Activated CD4-positive, CD25-positive, alpha-beta regulatory T cell treated with anti-CD3 and anti-CD28 coated beads, Interleukin-2, amount 50 U/mL, for 24 hours (primary cell): ENCODE measurements at regions not wholly inside any gene's neighbourhood (a gene's known extent, or its start where the extent isn't known, plus 50 kb on each side); places are given as distances from the start of the nearest gene placed in this dataset.
"Not testable (repeated sequence)": the region's sequence is repeated elsewhere in the genome, so short reads cannot be mapped to it uniquely, and the experiment has no call there.

Source experiments
- ATAC-seq, 2 donors: fragments of 150-1000 bp; cut with Tn5 transposase; one replicate each; pipeline ENCODE4 v1.10.0; 2021; ENCODE audit warnings: mild to moderate bottlenecking in 1 of 2, moderate library complexity in 1 of 2

DNA sequence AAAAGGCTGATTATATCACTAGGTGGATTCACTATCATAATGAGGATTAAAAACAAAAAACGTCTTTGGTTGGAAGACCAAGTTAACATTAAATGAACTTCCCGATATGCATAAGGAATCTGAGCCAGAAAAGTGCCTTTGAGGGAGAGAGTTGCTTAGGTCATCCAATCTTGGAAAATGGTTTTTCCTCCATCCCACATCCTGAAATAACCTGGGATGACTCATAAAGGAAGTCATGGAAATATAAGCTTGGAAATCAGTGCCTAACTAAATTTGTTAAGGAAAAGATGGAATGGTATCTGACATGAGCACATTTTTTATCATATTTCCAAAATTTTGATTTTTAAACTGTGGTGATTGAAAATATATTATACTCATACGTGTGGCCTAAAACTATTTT is 66.0 kb downstream of the KBTBD8 start:
- ATAC-seq = no peak

DNA sequence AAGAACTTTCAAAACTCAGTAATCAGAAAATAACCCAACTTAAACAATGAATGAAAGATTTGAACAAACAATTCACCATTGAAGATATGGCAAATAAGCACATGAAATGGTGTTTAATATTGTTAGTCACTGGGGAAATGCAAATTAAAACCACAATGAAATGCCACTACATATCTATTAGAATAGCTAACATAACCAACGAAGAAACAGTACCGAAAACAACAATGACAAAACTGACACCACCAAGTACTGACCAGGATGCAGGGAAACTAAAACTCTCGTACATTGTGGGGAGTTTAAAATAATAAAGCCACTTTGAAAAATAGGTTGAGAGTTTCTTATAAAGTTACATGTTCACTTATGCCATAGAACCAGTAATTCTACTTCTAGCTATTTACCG is 69.1 kb downstream of the KBTBD8 start:
- no peak for ATAC-seq

GRCh38 chr3:67072640-67073039 is 74.5 kb downstream of the KBTBD8 start:
- not testable (repeated sequence) for ATAC-seq

DNA sequence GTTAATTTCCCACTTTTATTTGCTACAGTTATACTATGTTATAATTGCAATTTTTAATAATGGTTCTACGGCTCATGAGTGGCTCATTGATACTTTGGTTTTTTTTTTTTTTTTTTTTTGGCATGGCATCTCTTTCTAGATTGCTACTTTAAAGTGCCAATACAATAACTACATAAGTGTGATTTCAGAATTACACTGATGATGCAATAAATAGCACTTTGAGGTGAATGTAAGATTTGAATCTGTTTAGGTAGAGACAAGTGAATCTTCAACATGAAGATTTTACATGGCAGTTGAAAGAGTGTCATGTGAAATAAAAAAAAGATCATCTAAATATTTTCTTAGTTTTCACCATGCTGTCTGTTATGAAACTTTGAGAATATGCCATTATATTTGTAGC is 75.7 kb downstream of the KBTBD8 start:
- ATAC-seq = no peak

GRCh38 chr3:67075295-67075694 is 77.2 kb downstream of the KBTBD8 start:
- ATAC-seq = peak; percentile 80 to 86

DNA sequence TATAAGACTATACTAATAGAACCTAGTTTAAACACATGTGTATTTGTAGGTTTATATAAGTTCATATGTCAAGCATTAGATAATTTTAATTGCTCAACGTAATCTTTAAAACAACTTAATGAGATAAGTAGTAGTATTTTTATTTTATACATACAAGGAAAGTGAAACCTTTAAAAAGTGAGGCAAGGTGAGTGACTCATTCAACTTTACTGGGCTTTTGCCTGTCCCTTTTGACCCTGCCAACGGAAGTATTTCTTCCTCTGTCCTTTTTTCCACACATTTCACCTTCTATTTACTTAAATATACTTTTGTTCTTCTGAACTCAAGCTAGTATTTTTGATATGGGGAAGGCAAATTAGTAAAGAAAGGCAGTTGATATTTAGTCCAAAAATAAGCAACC is 78.5 kb downstream of the KBTBD8 start:
- ATAC-seq = peak in 1 of 2 donors; percentile 19

- peak; percentile 31 to 33 for ATAC-seq
Measured at GRCh38 chr3:67077656-67078055, 79.5 kb downstream of the KBTBD8 start.

DNA sequence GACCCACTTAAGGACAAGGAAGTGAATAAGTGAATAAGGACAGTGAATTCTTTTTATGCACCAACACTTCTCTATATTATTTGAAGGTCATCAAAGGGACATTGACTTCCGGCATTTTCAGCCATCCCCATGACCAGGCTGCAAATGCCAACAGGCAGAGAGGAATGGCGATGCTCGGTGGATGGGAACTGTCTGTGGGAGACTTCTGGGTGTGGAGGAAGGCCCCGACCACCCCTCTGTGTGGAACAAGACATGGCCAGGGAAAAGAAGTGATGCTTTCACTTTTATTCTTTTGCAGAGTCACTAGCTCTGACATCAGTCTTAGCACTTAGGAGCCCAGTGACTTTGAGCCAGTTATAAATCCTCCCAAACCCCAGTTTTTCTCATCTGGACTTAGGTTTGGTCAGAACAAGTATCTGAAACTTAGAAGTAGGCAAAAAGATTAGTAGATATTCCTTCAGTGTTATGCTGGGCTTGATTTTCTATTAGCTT is 84.5 kb downstream of the KBTBD8 start:
- ATAC-seq = peak in 1 of 2 donors; percentile 28

- ATAC-seq = peak; percentile 100
Measured at GRCh38 chr3:67083277-67083676, 85.2 kb downstream of the KBTBD8 start.

- no peak for ATAC-seq
Measured at GRCh38 chr3:67087788-67088187, 89.7 kb downstream of the KBTBD8 start.

- peak in 1 of 2 donors; percentile 33 for ATAC-seq
Measured at GRCh38 chr3:67090474-67090873, 92.4 kb downstream of the KBTBD8 start.

DNA sequence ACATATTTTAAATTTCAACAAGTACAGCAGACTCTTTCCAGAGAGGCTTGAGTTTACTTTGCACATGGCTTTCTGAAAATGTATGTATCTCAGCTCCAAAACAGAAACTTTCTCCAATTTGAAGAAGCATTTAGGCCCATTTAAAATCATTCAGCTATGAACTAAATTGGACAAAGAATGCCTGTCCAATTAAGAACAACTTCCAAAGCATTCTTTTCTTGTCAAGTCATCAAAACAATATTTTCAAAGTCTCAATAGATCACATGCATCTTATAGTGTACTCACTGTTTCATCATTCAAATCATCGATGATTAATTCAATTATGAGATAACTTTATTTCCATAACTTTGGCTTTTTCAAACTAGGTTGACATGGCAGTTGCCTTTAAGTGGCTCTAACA is 95.2 kb downstream of the KBTBD8 start:
- ATAC-seq = no peak

DNA sequence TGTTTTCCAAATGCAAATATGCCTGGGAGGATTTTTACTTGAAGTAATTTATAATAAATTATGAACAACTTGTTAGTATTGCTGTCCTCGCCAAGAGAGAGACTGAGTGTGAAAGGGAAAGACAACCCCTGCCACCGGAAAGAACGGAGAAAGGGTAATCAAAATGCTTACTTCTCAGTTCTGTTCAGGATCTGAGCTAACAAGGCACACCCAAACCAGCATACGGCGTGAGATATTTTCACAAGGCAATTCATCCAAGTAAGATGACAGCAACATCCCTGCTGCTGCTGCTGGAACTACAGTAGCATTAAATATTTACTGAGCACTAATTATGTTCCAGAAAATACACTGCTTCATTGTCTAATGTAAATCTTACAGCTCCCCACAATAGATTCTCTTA is 96.1 kb downstream of the KBTBD8 start:
- ATAC-seq = no peak

GRCh38 chr3:67094774-67095173 is 96.7 kb downstream of the KBTBD8 start:
- ATAC-seq = no peak

DNA sequence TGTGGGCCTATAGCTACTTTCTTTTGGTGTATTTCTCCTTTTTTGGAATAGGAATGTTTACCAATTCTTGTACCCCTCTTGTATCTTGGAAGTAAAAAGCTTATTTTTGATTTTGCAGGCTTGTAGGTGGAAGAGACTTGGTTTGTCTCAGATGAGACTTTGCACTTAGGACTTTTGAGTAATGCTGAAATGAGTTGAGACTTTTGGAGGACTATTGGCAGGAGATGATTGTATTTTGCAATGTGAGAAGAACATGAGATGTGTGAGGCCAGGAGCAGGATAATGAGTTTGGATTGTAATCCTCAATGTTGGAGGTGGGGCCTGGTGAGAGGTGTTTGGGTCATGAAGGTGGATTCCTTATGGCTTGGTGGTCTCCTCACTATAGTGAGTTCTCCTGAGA is 106.3 kb downstream of the KBTBD8 start:
- no peak for ATAC-seq

- ATAC-seq = no peak
Measured at GRCh38 chr3:67106874-67107273, 108.8 kb downstream of the KBTBD8 start.

- ATAC-seq = no peak
Measured at GRCh38 chr3:67109651-67110204, 111.6 kb downstream of the KBTBD8 start.

DNA sequence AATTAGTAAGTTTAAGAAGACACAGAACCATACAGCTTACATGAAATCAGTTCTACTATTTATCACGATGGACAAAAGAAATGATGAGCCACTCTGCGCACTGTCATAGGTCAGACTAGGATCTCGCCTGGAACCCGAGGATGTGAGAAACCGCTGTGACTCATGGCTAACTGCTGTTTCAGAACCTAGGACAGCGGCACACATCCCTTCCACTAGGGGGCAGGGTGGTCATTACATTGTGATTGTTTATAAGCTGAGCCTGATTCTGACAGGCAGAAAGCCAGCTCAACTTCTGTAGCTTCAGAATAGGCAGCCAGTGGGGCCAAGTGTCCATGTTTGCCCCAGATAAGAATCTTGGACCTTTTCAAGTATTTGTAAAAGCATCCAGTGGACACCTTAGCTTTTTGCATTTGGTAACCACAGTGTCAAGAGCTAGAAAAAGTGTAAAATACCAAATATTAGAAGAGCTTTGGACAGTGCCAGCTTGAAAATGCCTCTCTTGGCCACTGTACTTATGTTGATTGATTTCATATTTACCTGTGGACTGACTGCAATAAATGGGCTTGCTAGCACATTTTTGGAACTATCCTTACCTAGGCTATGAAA is 115.8 kb downstream of the KBTBD8 start:
- peak; percentile 97 to 99 for ATAC-seq

- ATAC-seq = no peak
Measured at GRCh38 chr3:67118122-67118521, 120.0 kb downstream of the KBTBD8 start.

DNA sequence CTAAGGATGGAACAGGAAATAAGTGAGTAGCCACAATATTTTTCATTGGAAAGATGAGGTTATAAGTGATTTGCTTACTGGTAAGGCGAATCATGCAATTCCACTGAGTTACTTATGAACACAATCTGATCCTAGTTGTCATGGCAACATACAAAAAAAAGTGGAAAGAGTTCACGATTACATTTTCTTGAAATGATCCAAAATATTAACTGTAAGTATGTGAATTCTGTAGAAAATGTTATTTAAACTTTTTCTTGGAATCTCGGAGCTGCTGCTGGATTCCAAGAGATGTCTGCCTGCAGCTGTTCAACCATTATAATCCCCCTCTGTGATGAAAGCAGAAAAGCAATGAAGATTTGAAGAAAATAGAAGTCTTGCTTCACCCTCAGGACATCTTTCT is 120.5 kb downstream of the KBTBD8 start:
- no peak for ATAC-seq

- ATAC-seq = no peak
Measured at GRCh38 chr3:67123914-67124313, 125.8 kb downstream of the KBTBD8 start.

DNA sequence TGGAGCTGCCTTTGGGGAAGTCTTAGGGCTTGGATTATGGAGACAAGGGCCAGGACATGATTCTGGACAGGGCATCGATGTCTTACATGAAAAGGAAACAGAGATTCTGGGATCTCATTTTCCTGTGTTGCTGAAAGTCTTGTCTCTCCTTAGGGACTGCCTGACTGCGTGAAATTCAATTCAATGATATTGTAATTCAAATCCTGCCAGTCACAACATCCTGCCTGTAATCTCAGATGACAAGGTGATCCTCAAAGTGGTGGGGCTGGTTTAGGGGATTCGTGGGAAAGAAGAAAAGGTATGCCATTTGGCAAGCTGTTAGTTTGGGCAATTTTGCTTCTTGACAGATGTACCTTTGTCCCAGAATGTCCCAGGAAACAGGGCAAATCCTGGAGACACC is 129.1 kb downstream of the KBTBD8 start:
- no peak for ATAC-seq

DNA sequence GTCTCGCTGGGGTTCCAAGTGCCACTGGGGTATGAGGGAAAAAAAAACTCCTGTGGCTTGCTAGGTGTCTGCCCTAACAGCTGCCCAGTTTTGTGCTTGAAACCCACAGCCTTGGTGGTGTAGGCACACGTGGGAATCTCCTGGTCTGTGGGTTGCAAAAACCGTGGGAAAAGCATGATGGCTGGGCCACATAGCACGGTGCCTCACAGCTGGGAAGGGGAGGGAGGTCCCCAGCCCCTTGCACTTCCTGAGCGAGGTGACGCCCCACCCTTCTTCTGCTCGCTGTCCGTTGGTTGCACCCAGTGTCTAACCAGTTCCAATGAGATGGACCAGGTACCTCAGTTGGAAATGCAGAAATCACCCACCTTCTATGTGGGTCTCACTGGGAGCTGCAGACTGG is 144.3 kb downstream of the KBTBD8 start:
- ATAC-seq = no peak

DNA sequence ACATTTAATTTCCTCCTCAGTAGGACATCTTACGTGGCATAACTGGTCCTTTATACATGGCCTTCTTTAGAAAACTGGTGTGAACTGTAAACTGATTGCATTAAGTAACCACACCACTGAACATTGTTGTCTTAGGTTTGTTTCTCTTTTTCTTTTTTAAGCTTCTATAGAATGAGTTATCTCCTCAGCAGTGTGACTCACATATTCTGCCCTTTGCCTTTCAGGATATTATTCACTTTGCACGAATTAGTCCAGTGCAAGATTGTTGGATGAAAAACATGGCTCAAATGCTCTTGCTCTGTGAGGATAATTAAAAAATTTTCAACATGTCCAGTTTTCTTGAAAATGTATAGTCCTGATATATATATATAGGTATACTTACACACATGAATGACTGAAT is 147.6 kb downstream of the KBTBD8 start:
- ATAC-seq = no peak

DNA sequence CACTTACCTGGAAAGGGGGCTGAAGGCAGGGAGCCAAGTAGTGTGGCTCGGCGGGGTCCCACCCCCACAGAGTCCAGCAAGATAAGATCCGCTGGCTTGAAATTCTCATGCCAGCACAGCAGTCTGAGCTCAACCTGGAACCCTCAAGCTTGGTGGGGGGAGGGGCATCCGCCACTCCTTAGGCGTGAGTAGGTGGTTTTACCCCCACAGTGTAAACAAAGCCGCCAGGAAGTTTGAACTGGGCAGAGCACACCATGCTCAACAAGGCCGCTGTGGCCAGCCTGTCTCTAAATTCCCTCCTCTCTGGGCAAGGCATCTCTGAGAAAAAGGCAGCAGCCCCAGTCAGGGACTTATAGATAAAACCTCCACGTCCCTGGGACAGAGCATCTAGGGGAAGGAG is 156.3 kb downstream of the KBTBD8 start:
- ATAC-seq = no peak
